NOMO-1 (cell line): ENCODE measurements at regions not wholly inside any gene's neighbourhood (a gene's known extent, or its start where the extent isn't known, plus 50 kb on each side); places are given as distances from the start of the nearest gene placed in this dataset.
A peak's percentile ranks its signal among the peaks of the same experiment; 100 is the strongest.
"Not testable (repeated sequence)": the region's sequence is repeated elsewhere in the genome, so short reads cannot be mapped to it uniquely, and the experiment has no call there.

Experiments used
- DNase-seq, 2 experiments: peaks; one replicate each; lab custom pipeline; 2025; ENCODE audit not compliant: unreplicated experiment in 2 of 2; lab: John Stamatoyannopoulos, UW

GRCh38 chr5:104914536-104915070 is 1352.0 kb upstream of the NUDT12 start:
- no peak for DNase-seq

GRCh38 chr5:104913841-104914281 is 1351.3 kb upstream of the NUDT12 start:
- no peak for DNase-seq

DNA sequence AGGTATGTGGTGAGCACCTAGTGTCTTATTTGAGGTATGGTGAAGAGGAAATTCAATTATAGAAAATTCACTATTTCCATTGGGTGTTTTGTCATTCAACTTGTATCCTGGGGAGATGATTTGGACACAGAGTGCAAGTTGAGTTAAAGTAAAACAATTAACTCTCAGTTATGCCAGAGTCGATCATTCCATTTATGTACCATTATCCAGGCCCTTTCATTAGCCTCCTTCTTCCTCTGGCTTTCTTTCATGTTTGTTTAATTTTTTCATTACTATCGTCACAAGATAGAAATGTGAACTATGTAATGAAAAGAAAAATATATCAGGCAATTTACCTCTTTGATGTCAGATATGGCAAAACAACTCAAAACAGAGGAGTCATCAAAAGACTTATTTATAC is 1347.2 kb upstream of the NUDT12 start:
- DNase-seq, result no peak

DNA sequence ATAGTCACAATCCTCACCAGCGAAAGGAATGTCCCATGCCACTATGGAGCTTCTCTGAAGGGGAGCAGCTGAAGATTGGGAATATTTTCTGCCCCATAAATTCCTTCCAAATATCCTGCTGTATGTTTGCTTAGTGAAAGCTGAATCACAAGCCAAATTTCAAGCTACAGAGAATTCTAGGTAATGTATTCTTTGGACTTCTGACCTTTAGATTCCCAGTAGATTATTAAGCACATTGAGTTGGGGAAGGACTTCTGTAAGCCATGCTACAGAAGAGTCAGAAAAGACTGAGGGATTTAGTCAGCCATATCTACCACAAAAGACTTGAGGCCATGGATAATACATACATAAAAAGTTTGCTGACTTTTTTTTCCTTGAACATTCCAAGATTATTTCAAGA is 1342.0 kb upstream of the NUDT12 start:
- no peak for DNase-seq

- DNase-seq, result no peak
Observed at GRCh38 chr5:104903941-104904340, 1341.4 kb upstream of the NUDT12 start.

DNA sequence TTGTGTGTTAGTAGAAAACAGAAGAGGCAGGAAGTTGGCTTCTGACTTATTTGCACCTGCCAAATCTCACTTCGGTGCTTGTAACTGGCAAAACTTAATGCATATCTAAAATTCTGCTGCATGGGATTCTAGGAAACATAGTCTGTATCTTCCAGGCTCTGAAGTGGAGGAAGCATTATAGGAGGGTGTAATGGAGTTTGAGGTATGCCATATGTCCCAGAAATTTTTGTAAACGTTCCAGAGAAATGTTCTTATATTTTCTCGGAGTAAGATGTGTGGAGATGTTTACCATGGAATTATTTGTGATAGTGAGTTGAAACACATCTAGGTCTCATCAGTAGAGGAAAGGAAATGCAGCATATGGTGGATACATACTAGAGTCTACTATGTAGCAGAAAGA is 1329.0 kb upstream of the NUDT12 start:
- no peak for DNase-seq

DNA sequence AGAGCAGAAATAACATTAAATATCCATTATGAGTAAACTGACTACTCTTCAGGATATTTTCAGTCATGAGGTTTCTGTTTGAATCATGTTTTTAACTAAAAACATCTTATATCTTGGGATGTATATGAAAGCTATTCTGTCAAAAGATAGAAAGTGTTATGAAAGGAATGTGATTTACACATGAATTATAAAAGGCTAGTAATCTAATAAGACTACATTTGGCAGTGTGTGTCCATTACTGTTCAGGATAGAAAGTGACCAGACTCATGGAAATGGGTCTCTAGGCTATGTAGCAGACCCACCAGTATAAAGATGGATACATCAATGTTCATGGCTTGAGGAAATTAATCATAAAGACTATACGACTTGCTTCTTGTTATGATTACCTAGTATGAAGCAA is 1328.2 kb upstream of the NUDT12 start:
- DNase-seq, result no peak

GRCh38 chr5:104859437-104859836 is 1296.8 kb upstream of the NUDT12 start:
- DNase-seq, result peak in 1 of 2 experiments; percentile 23

GRCh38 chr5:104852099-104852498 is 1289.5 kb upstream of the NUDT12 start:
- DNase-seq, result not testable (repeated sequence)

GRCh38 chr5:104845541-104845940 is 1283.0 kb upstream of the NUDT12 start:
- DNase-seq, result no peak

DNA sequence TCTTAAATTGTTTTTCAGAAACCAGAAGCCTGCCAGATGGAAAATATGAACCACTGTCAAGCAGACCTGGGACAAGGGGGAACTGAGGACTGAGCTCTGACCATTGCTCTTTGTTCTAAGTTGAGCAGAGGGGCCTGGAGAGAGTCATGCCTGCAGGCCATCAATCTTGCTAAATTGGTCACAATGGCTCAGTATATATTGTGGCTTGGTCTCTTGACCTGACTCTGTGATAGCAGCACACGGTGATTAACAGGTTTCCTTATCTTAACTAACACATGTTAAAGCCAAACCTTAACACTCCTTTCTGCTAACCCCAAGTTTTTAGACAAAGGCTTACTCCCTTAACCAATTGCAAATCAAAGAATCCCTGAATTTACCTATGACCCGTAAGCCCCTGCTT is 1281.2 kb upstream of the NUDT12 start:
- DNase-seq, result no peak

DNA sequence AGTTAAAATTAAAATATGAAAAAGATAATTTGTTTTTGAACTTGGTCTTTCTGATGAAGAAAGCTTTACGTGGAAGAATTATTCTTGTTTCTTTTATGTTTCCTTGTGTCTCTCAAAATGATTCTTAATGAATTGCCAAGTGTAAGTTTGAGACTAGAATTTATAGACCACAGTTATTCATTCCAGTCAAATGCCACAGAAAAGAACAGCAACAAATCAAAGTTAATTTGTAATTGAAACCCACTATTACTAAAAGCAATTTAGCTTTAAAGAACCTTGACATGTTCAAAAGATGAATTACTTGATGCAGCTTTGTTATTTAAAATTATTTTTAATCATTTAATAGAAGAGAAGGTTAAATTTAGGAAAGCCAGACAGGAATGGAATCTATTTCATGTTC is 1277.7 kb upstream of the NUDT12 start:
- DNase-seq, result no peak

DNA sequence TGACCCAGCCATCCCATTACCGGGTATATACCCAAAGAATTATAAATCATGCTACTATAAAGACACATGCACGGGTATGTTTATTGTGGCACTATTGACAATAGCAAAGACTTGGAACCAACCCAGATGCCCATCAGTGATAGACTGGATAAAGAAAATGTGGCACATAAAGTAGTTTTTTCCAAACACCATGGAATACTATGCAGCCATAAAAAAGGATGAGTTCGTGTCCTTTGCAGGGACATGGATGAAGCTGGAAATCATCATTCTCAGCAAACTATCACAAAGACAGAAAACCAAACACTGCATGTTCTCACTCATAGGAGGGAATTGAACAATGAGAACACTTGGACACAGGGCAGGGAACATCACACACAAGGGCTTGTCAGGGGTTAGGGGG is 1268.9 kb upstream of the NUDT12 start:
- not testable (repeated sequence) for DNase-seq

- DNase-seq, result no peak
Observed at GRCh38 chr5:104821606-104822005, 1259.0 kb upstream of the NUDT12 start.

- DNase-seq, result no peak
Observed at GRCh38 chr5:104817127-104817526, 1254.5 kb upstream of the NUDT12 start.

DNA sequence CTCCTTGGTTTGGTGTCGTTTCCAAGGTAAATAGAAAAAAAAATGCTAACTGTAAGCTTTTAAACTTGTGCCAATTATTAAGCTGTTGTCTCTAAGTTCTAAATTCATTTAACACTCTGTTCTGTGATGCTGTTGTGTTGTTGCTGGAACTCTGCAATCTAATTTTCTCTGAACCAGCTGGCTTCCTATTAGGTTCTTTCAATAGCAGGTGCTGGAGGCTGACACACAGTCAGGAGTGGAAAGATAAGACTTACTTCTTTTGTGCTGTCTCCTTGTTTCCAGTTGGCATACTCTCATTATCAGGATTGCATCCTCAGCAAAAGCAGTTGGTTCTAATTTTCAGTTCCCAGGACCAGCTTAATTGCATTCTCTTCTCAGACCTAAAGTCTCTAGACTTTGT is 1252.6 kb upstream of the NUDT12 start:
- DNase-seq, result no peak

GRCh38 chr5:104800440-104801048 is 1238.0 kb upstream of the NUDT12 start:
- DNase-seq, result peak in 1 of 2 experiments; percentile 1

DNA sequence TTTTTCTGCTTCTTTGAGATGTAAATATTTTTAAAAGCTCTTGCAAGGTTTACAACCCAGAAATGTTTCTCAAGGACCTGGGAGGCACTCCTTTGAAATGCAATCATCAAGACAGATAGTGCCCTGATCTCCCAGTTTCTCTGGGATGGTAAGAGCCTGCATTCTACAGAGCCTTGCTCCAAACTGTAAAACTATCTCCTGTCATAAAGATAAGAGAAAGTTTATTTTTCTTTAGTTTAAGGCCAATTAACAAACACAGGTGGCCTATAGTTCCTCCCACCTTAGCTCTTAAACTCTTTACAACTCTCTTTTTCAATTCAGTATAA is 1231.1 kb upstream of the NUDT12 start:
- no peak for DNase-seq

GRCh38 chr5:104793031-104793754 is 1230.6 kb upstream of the NUDT12 start:
- no peak for DNase-seq

DNA sequence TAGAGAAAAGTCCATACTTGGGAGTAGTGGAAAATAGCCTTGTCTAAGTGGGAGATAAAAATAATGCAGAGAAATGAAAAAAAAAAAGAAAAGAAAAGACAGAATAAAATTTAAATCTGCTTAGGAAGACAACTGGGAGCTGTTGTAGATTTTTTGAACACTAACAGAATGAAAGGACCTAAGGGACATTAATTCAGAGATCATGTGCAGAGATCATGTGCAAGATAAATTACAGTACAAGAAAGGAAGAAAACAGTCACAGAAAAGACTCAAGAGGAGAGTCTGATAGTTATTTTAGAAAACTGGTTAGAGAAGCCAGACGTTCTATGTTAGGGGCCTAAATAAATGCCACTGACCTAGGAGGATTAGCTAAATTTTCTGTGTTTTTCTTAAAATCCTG is 1226.8 kb upstream of the NUDT12 start:
- DNase-seq, result no peak

DNA sequence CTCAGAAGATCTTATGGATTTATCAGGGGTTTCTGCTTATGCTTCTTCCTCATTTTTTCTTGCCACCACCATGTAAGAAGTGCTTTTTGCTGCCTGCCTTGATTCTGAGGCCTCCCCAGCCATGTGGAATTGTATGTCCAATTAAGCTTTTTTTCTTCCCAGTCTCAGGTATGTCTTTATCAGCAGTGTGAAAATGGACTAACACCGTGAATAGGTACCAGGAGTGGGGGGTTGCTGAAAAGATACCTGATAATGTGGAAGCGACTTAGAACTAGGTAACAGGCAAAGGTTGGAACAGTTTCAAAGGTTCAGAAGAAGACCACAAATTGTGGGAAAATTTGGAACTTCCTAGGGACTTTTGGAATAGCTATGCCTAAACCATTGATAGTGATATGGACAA is 1222.5 kb upstream of the NUDT12 start:
- no peak for DNase-seq

DNA sequence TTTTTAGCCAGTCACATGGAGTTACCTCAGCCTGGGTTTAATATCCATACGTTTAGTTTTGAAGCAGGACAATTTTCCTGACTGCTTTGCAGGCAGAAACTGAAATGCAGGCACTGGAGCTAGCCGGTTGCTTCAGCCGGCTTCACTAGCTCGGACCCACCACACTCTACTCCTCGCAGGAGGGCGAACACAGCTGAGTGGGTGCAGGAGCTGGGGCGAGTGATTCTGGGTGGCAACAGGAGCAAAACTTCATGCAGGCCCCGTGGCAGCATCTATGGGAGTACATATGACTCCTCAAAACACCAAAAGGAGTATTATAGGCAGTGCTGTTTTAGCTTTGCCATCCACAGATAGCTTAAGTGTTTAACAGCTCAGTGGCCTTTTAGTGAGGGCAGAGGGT is 1211.8 kb upstream of the NUDT12 start:
- no peak for DNase-seq
